ENCODE measurements at regions not wholly inside any gene's neighbourhood (a gene's known extent, or its start where the extent isn't known, plus 50 kb on each side); places are given as distances from the start of the nearest gene placed in this dataset.

- TF ChIP-seq CTCF (IDR thresholded peaks at IDR 0.05) (no peak), ZFX (IDR thresholded peaks at IDR 0.05; ENCODE audit: borderline replicate concordance) (no peak)
Measured at GRCh38 chr5:114056185-114056538, 305.7 kb upstream of the KCNN2 start.
